Right lobe of liver (tissue), 6 donors: ENCODE measurements at regions not wholly inside any gene's neighbourhood (a gene's known extent, or its start where the extent isn't known, plus 50 kb on each side); places are given as distances from the start of the nearest gene placed in this dataset.

Experiments
- ATAC-seq, 4 donors: fragments of 200-7000 bp; cut with Tn5 transposase; one replicate each; pipeline ENCODE4 v1.9.1; 2020; ENCODE audit warnings: mild to moderate bottlenecking in 4 of 4, moderate library complexity in 4 of 4
- DNase-seq, 3 donors: peaks; one replicate each; pipeline ENCODE4 v3.0.0-alpha.2; 2020
- H3K27ac ChIP-seq, 3 donors: fragments of 200-600 bp; one replicate each; pipeline ENCODE4 v1.8.0; 2022
- H3K27me3 ChIP-seq, 2 donors: fragments of 200-600 bp; one replicate each; pipeline ENCODE4 v1.8.0; 2022
- H3K36me3 ChIP-seq, 4 donors: fragments of 200-600 bp; sonication (generic) in 1 of 4; one replicate each; pipeline versions ENCODE4 v1.5.1 to v1.8.0; 2017 to 2022; ENCODE audit warnings: control low read depth in 1 of 4
- H3K4me1 ChIP-seq, 4 donors: fragments of 200-600 bp; sonication (generic) in 1 of 4; one replicate each; pipeline versions ENCODE4 v1.5.1 to v1.8.0; 2017 to 2022; ENCODE audit warnings: control low read depth in 1 of 4
- H3K4me3 ChIP-seq, 3 donors: fragments of 200-600 bp; one replicate each; pipeline ENCODE4 v1.8.0; 2022
- H3K9me3 ChIP-seq, 4 donors: fragments of 200-600 bp; sonication (generic) in 1 of 4; one replicate each; pipeline versions ENCODE4 v1.5.1 to v1.8.0; 2017 to 2022; ENCODE audit warnings: control low read depth in 1 of 4
- CTCF ChIP-seq, 4 donors: fragments of 200-600 bp in 3 of 4; fragments of 450-650 bp in 1 of 4; IDR thresholded peaks; one replicate each; pipeline versions ENCODE4 v1.5.1 to v1.8.0; 2016 to 2022; ENCODE audit warnings: antibody characterized with exemption in 4 of 4, mild to moderate bottlenecking in 2 of 4
- POLR2A ChIP-seq: fragments of 450-650 bp; IDR thresholded peaks from one replicate; pipeline ENCODE4 v1.6.1; 2017; ENCODE audit warnings: antibody characterized with exemption, mild to moderate bottlenecking
- WGBS: methylation state at CpG from one replicate; pipeline ENCODE4 v1.1.6; 2018; ENCODE audit warnings: low coverage, low lambda C conversion rate; ENCODE audit not compliant: insufficient coverage; ENCODE audit errors: missing lambda C conversion rate; 5-methylcytosine and 5-hydroxymethylcytosine counted together
- intact Hi-C, 2 donors: fragments of 100-400 bp; cut with DNase I; formaldehyde crosslinking; loops; one replicate each; pipeline versions ENCODE4 v1.11.2 to v1.14.1; 2022
- donor health status: DM: no; HTN: yes; CAD: no.
- donor health status: DM: no; HTN: no; CAD: no.
- donor health status: DM: no; HTN: no; CAD: no.
- donor health status: DM: no; HTN: yes; CAD: no.
- donor health status: DM: no; HTN: yes; CAD: no.

GRCh38 chr4:125689805-125690204, 375.1 kb downstream of the FAT4 start:
- Histone ChIP-seq H3K4me3 (no peak overlapping the region), H3K36me3 (no peaks in the 10 kb centered on the region), H3K4me1 (no peaks in the 10 kb centered on the region), H3K27ac (no peak overlapping the region), H3K27me3 (no peaks in the 10 kb centered on the region), H3K9me3 (no peaks in the 10 kb centered on the region)
- ATAC-seq (no peak), DNase-seq (no peak)
- TF ChIP-seq POLR2A = no peak
- no peak for TF ChIP-seq CTCF (IDR thresholded peaks at IDR 0.05)
- intact Hi-C loops = no loop called here

GRCh38 chr4:125693228-125693627, 378.5 kb downstream of the FAT4 start:
- Histone ChIP-seq H3K4me3 (no peak overlapping the region), H3K4me1 (no peaks in the 10 kb centered on the region), H3K27ac (no peak overlapping the region), H3K27me3 (no peaks in the 10 kb centered on the region), H3K9me3 (no peaks in the 10 kb centered on the region), H3K36me3 (no peaks in the 10 kb centered on the region)
- TF ChIP-seq CTCF (IDR thresholded peaks at IDR 0.05) (no peak), POLR2A (no peak)
- intact Hi-C loops = no loop called here
- DNase-seq (no peak), ATAC-seq (no peak)

GRCh38 chr4:125702406-125702805, 387.7 kb downstream of the FAT4 start:
- no peaks in the 10 kb centered on the region for H3K27me3 ChIP-seq
- no peaks in the 10 kb centered on the region for H3K36me3 ChIP-seq
- no peak for TF ChIP-seq CTCF (IDR thresholded peaks at IDR 0.05)
- TF ChIP-seq POLR2A = no peak
- H3K27ac ChIP-seq = no peak overlapping the region
- H3K4me1 ChIP-seq = no peaks in the 10 kb centered on the region
- ATAC-seq (no peak), DNase-seq (no peak)
- intact Hi-C loops = no loop called here
- no peak overlapping the region for H3K4me3 ChIP-seq
- H3K9me3 ChIP-seq = no peaks in the 10 kb centered on the region

GRCh38 chr4:125703443-125703842, 388.7 kb downstream of the FAT4 start:
- intact Hi-C loops = no loop called here
- no peak overlapping the region for H3K27ac ChIP-seq
- TF ChIP-seq CTCF (IDR thresholded peaks at IDR 0.05) = no peak
- no peak for DNase-seq
- no peaks in the 10 kb centered on the region for H3K36me3 ChIP-seq
- WGBS = 38% methylated on average over 1 of the region's 1 CpG
- H3K27me3 ChIP-seq = no peaks in the 10 kb centered on the region
- no peaks in the 10 kb centered on the region for H3K4me1 ChIP-seq
- no peak overlapping the region for H3K4me3 ChIP-seq
- H3K9me3 ChIP-seq = no peaks in the 10 kb centered on the region
- peak in 1 of 4 donors; percentile 53 for ATAC-seq

GRCh38 chr4:125704726-125705125, 390.0 kb downstream of the FAT4 start:
- ATAC-seq = no peak
- no peak overlapping the region for H3K4me3 ChIP-seq
- no peaks in the 10 kb centered on the region for H3K9me3 ChIP-seq
- no peaks in the 10 kb centered on the region for H3K4me1 ChIP-seq
- no peak for TF ChIP-seq POLR2A
- TF ChIP-seq CTCF (IDR thresholded peaks at IDR 0.05) = no peak
- no peaks in the 10 kb centered on the region for H3K36me3 ChIP-seq
- no peak overlapping the region for H3K27ac ChIP-seq
- intact Hi-C loops = no loop called here
- DNase-seq = no peak
- no peaks in the 10 kb centered on the region for H3K27me3 ChIP-seq
- WGBS = 55% methylated on average over 3 of the region's 3 CpGs
